Nephron (organoid): ENCODE measurements at regions not wholly inside any gene's neighbourhood (a gene's known extent, or its start where the extent isn't known, plus 50 kb on each side); places are given as distances from the start of the nearest gene placed in this dataset.
"Not testable (repeated sequence)": the region's sequence is repeated elsewhere in the genome, so short reads cannot be mapped to it uniquely, and the experiment has no call there.

Experiments used
- H3K27ac Mint-ChIP-seq, 3 experiments: 2 replicates each; pipeline ENCODE4 v1.8.0; 2020; ENCODE audit warnings: mixed read lengths in 3 of 3, mild to moderate bottlenecking in 2 of 3, moderate library complexity in 1 of 3
- H3K27me3 Mint-ChIP-seq: 2 replicates; pipeline ENCODE4 v1.8.0; 2021; ENCODE audit warnings: low read depth, mild to moderate bottlenecking, moderate library complexity, mixed read lengths
- H3K36me3 Mint-ChIP-seq: 2 replicates; pipeline ENCODE4 v1.8.0; 2020; ENCODE audit warnings: low read depth, mixed read lengths
- H3K4me1 Mint-ChIP-seq: 2 replicates; pipeline ENCODE4 v1.8.0; 2020; ENCODE audit warnings: mixed read lengths
- H3K4me3 Mint-ChIP-seq, 3 experiments: 2 replicates each; pipeline ENCODE4 v1.8.0; 2020; ENCODE audit warnings: mild to moderate bottlenecking in 3 of 3, mixed read lengths in 3 of 3, moderate library complexity in 2 of 3
- H3K9me3 Mint-ChIP-seq: 2 replicates; pipeline ENCODE4 v1.8.0; 2020; ENCODE audit warnings: mixed read lengths

DNA sequence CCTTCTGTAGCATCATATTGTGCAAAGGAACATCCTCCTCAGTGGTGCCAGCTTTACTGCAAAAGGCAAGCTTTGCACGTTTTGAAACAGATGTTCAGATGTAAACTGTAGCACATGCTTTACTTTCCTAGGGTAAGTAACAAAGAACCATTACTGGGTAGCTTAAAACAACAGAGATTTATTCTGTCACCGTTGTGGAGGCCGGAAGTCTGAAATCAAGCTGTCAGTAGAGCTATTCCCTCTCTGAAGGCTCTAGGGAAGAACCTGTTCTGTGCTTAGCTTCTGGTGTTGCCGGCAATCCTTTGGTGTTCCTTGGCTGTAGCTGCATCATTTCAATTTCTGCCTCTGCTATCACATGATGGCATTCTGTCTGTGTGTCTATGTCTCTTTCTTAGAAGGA lies 50.6 kb upstream of the ARL17B start:
- H3K4me1 Mint-ChIP-seq, H3K36me3 Mint-ChIP-seq, H3K4me3 Mint-ChIP-seq, H3K27ac Mint-ChIP-seq, H3K27me3 Mint-ChIP-seq, H3K9me3 Mint-ChIP-seq: not testable (repeated sequence)

DNA sequence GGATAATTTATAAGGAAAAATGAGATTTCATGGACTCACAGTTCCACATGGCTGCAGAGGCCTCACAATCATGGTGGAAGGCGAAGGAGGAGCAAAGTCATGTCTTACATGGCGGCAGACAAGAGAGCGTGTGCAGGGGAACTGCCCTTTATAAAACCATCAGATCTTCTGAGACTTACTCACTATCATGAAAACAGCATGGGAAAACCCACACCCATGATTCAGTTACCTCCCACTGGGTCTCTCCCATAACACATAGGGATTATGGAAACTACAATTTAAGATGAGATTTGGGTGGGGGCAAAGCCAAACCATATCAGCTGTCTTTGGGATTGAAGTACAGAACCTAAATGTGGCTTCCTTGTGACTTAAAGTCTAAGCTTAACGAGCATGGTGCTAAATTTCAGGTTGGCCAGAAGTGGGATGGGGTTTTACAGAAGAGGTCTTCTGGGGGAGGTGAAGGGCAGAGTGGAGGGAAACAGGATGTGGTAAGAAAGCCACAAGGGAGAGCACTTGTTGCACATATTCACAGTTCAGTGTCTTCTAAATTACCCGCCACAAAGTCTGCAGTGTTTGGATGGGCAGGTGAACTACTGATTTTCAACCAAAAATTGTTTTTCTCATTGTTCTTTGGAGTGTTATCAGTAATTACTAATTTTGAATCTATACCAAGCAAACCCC lies 49.7 kb upstream of the ARL17B start:
- H3K4me3 Mint-ChIP-seq, H3K36me3 Mint-ChIP-seq: not testable (repeated sequence)

More for the DNA sequence above, 49.7 kb upstream of the ARL17B start:
- H3K4me1 Mint-ChIP-seq, H3K27me3 Mint-ChIP-seq, H3K9me3 Mint-ChIP-seq, H3K27ac Mint-ChIP-seq: not testable (repeated sequence)
